Glutamatergic neuron (in vitro differentiated cells): ENCODE measurements at regions not wholly inside any gene's neighbourhood (a gene's known extent, or its start where the extent isn't known, plus 50 kb on each side); places are given as distances from the start of the nearest gene placed in this dataset.

Experiments used
- DNase-seq: peaks from one replicate; pipeline ENCODE4 v3.0.0; 2022
- H3K27ac Mint-ChIP-seq: one replicate; pipeline ENCODE4 v1.8.0; 2020; ENCODE audit warnings: mild to moderate bottlenecking, mixed read lengths, inconsistent platforms; ENCODE audit not compliant: unreplicated experiment
- H3K27me3 Mint-ChIP-seq: one replicate; pipeline ENCODE4 v1.8.0; 2020; ENCODE audit warnings: mild to moderate bottlenecking, moderate library complexity, mixed read lengths, inconsistent platforms; ENCODE audit not compliant: unreplicated experiment
- H3K36me3 Mint-ChIP-seq: one replicate; pipeline ENCODE4 v1.8.0; 2020; ENCODE audit warnings: mild to moderate bottlenecking, mixed read lengths, inconsistent platforms; ENCODE audit not compliant: unreplicated experiment
- H3K4me1 Mint-ChIP-seq: one replicate; pipeline ENCODE4 v1.8.0; 2020; ENCODE audit warnings: mild to moderate bottlenecking, low read depth, mixed read lengths, inconsistent platforms; ENCODE audit not compliant: unreplicated experiment
- H3K4me3 Mint-ChIP-seq: one replicate; pipeline ENCODE4 v1.8.0; 2020; ENCODE audit warnings: mild to moderate bottlenecking, mixed read lengths, inconsistent platforms; ENCODE audit not compliant: unreplicated experiment
- H3K9me3 Mint-ChIP-seq: one replicate; pipeline ENCODE4 v1.8.0; 2020; ENCODE audit warnings: mild to moderate bottlenecking, moderate library complexity, mixed read lengths, inconsistent platforms; ENCODE audit not compliant: unreplicated experiment
- CTCF ChIP-seq: fragments of 200-600 bp; sonication (generic); IDR thresholded peaks from one replicate; pipeline ENCODE4 v1.5.0; 2021; ENCODE audit not compliant: partially characterized antibody, unreplicated experiment

GRCh38 chrX:33298622-33299021, 87.3 kb upstream of the DMD start:
- no peak overlapping the region for H3K4me3 Mint-ChIP-seq
- no peak for DNase-seq
- no peaks in the 10 kb centered on the region for H3K36me3 Mint-ChIP-seq
- H3K9me3 Mint-ChIP-seq: no peaks in the 10 kb centered on the region
- no peak for TF ChIP-seq CTCF
- no peaks in the 10 kb centered on the region for H3K4me1 Mint-ChIP-seq
- H3K27me3 Mint-ChIP-seq: no peaks in the 10 kb centered on the region
- no peak overlapping the region for H3K27ac Mint-ChIP-seq

- H3K27me3 Mint-ChIP-seq: no peaks in the 10 kb centered on the region
- H3K4me3 Mint-ChIP-seq: no peak overlapping the region
- no peaks in the 10 kb centered on the region for H3K36me3 Mint-ChIP-seq
- no peak overlapping the region for H3K27ac Mint-ChIP-seq
- no peak for DNase-seq
- no peaks in the 10 kb centered on the region for H3K4me1 Mint-ChIP-seq
- no peaks in the 10 kb centered on the region for H3K9me3 Mint-ChIP-seq
- TF ChIP-seq CTCF: no peak
Observed at GRCh38 chrX:33285550-33285949, 74.2 kb upstream of the DMD start.

DNA sequence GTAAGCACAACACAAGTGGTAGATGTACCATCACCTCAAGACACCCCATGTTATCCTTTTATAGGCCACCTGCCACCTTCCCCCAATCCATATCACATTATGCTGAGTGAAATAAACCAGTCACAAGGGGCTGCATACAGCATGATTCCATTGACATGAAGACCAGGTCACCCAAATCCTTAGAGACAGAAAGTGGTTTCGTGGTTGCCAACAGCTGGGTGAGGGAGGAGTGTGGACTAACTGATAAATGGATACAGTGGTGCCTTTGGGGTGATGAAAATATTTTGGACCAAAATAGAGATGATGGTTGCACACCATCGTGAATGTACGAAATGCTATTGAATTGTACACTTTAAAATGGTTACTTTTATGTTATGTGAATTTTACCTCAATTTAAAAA, 65.7 kb upstream of the DMD start:
- TF ChIP-seq CTCF: no peak

GRCh38 chrX:33273535-33273934, 62.2 kb upstream of the DMD start:
- no peaks in the 10 kb centered on the region for H3K4me1 Mint-ChIP-seq
- no peak overlapping the region for H3K4me3 Mint-ChIP-seq
- no peak for DNase-seq
- no peak overlapping the region for H3K27ac Mint-ChIP-seq
- no peak for TF ChIP-seq CTCF
- H3K36me3 Mint-ChIP-seq: no peaks in the 10 kb centered on the region
- H3K27me3 Mint-ChIP-seq: no peaks in the 10 kb centered on the region
- H3K9me3 Mint-ChIP-seq: no peaks in the 10 kb centered on the region

More for the DNA sequence above, 65.7 kb upstream of the DMD start:
- Mint-ChIP-seq H3K27ac (no peak overlapping the region), H3K36me3 (no peaks in the 10 kb centered on the region), H3K9me3 (no peaks in the 10 kb centered on the region), H3K4me3 (no peak overlapping the region), H3K27me3 (no peaks in the 10 kb centered on the region), H3K4me1 (no peaks in the 10 kb centered on the region)
- DNase-seq: no peak

GRCh38 chrX:33272986-33273385, 61.6 kb upstream of the DMD start:
- Mint-ChIP-seq H3K4me1 (no peaks in the 10 kb centered on the region), H3K36me3 (no peaks in the 10 kb centered on the region), H3K4me3 (no peak overlapping the region), H3K27ac (no peak overlapping the region), H3K27me3 (no peaks in the 10 kb centered on the region), H3K9me3 (no peaks in the 10 kb centered on the region)
- no peak for TF ChIP-seq CTCF
- DNase-seq: no peak
